BJ (cell line): ENCODE measurements at regions not wholly inside any gene's neighbourhood (a gene's known extent, or its start where the extent isn't known, plus 50 kb on each side); places are given as distances from the start of the nearest gene placed in this dataset.

Experiments
- CTCF ChIA-PET: fragments of 350-600 bp; formaldehyde crosslinking; extraction: SDS; loops from one replicate; lab custom pipeline; 2021; ENCODE audit warnings: antibody characterized with exemption, inconsistent platforms; lab: Yijun Ruan, JAX
- POLR2A ChIA-PET: fragments of 300-600 bp; sonication (Branson Sonifier 250); formaldehyde crosslinking; extraction: SDS; loops from one replicate; lab custom pipeline; 2021; ENCODE audit warnings: antibody characterized with exemption; lab: Charles Lee
- DNase-seq: peaks from one replicate; pipeline ENCODE4 v3.0.0-alpha.2; 2011; ENCODE audit warnings: low read depth
- H3K27me3 ChIP-seq: 2 replicates; pipeline ENCODE4 v1.6.0; 2011; ENCODE audit warnings: low read length; ENCODE audit not compliant: control insufficient read depth, insufficient read depth
- H3K36me3 ChIP-seq: 2 replicates; pipeline ENCODE4 v1.5.1; 2011; ENCODE audit warnings: low read length; ENCODE audit not compliant: control insufficient read depth, insufficient read depth
- H3K4me3 ChIP-seq: 2 replicates; pipeline ENCODE4 v1.5.1; 2011; ENCODE audit warnings: low read depth, mild to moderate bottlenecking, control low read depth, low read length
- TF ChIP-seq, protein P1 (sequence below): IDR thresholded peaks from 2 replicates; pipeline ENCODE4 v1.5.1; 2011; ENCODE audit warnings: low read depth, mild to moderate bottlenecking, control low read depth, inconsistent platforms, low read length, moderate library complexity; ENCODE audit not compliant: insufficient read depth

DNA sequence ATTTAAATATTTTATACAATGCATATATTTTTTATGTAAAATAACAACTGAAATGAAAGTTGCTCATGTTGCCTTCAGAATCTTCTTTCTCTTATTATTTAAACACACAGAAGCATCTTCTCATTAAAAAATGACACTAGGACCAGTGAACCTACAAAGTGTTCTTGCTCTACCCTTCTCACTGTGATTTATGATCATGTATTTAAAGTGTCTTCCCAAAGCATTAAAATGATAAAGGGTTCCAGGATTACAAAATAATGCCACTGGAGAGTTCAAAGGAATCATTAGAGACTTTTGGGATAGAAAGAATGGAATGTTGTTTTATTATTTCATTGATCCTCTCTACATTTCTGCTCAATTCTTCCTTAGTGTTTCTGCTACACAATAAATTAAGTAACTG, 643.6 kb upstream of the SLITRK1 start:
- no peak overlapping the region for H3K4me3 ChIP-seq
- POLR2A ChIA-PET, result no interaction called here
- DNase-seq, result no peak
- H3K27me3 ChIP-seq, result no peaks in the 10 kb centered on the region
- CTCF ChIA-PET, result no interaction called here
- TF ChIP-seq, protein P1, sequence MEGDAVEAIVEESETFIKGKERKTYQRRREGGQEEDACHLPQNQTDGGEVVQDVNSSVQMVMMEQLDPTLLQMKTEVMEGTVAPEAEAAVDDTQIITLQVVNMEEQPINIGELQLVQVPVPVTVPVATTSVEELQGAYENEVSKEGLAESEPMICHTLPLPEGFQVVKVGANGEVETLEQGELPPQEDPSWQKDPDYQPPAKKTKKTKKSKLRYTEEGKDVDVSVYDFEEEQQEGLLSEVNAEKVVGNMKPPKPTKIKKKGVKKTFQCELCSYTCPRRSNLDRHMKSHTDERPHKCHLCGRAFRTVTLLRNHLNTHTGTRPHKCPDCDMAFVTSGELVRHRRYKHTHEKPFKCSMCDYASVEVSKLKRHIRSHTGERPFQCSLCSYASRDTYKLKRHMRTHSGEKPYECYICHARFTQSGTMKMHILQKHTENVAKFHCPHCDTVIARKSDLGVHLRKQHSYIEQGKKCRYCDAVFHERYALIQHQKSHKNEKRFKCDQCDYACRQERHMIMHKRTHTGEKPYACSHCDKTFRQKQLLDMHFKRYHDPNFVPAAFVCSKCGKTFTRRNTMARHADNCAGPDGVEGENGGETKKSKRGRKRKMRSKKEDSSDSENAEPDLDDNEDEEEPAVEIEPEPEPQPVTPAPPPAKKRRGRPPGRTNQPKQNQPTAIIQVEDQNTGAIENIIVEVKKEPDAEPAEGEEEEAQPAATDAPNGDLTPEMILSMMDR, result no peak
- H3K36me3 ChIP-seq, result no peaks in the 10 kb centered on the region

DNA sequence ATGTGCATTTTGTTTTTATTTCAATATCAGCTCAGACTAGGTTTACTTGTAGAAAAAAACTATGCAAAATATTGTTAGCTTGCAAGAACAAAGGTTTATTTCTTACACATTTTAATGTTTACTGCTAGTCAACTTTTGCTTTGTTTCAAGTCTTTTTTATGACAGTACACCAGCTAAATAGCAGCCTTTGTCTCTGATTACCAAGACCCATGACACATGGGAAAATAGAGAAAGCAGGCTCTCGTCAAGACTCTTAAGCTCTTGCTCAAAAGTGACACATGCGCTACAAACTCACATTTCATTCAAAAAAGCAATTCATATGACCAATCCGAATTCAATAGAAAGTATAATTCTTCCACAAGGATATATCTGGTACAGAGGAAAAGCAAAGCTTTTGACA, 642.3 kb upstream of the SLITRK1 start:
- no peak for DNase-seq
- ChIA-PET POLR2A (no interaction called here), CTCF (no interaction called here)
- TF ChIP-seq, protein P1, result no peak
- no peaks in the 10 kb centered on the region for H3K27me3 ChIP-seq
- no peaks in the 10 kb centered on the region for H3K36me3 ChIP-seq
- no peak overlapping the region for H3K4me3 ChIP-seq

DNA sequence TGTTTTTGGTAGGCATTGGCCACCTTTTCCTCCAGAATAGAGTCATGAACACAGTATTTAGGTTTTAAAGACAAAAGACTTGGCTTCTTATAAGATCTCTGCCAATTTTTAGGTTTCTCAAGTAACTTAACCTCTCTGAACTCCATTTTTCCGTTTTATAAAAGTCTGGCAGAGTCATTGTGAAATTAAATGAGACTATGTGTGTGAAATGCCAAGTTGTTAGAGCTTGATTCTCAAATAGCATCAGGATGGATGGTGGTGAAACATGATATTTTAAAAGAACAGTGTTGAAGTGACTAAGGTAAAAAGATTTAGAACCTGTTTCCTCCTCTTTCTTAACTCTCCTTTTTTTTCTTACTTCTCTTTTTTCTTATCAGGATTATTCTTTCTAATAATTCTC, 617.7 kb upstream of the SLITRK1 start:
- Histone ChIP-seq H3K4me3 (no peak overlapping the region), H3K27me3 (no peaks in the 10 kb centered on the region), H3K36me3 (no peaks in the 10 kb centered on the region)
- TF ChIP-seq, protein P1, result no peak
- ChIA-PET CTCF (no interaction called here), POLR2A (no interaction called here)
- peak; percentile 1 for DNase-seq

DNA sequence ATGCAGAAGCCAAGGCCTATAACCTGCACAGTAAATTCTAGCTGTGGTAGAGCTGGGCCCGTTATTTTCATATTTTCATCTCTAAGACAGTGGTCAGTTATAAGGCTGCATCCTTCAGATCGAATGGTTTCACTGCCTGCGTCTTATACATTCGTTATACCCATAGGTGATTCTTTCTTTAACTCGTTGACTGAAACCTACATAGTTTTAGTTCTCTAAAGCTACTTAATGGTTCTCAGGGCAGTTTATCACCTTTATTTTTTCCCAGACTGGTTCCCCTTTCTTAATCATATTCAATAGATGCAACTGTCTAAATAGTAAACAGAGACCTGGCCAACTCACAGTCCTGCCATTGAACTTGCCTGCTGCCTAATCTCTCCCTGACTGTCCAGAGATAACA, 615.3 kb upstream of the SLITRK1 start:
- POLR2A ChIA-PET, result no interaction called here
- Histone ChIP-seq H3K27me3 (no peaks in the 10 kb centered on the region), H3K4me3 (no peak overlapping the region), H3K36me3 (no peaks in the 10 kb centered on the region)
- TF ChIP-seq, protein P1, result no peak
- DNase-seq, result no peak
- CTCF ChIA-PET, result no interaction called here

DNA sequence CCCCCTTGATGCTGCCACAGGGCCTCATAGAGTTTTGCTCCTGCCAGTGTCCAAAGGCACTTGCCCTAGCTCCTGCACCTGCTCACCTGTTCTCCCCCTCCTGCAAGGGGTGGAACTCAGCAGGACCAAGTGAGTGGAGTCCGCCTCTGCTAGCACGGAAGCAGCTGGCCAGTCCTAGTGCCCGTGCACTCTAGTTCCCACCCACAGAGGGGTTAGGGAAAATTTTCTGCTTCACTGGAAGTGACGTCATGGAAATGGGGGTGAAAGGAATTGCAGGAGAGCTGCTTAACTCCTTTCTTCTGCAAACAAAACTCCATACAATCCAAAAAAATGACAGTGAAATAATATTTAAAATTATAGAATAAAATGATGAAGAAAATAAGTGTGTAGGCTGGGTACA, 609.7 kb upstream of the SLITRK1 start:
- H3K36me3 ChIP-seq, result no peaks in the 10 kb centered on the region
- TF ChIP-seq, protein P1, result no peak
- DNase-seq, result no peak
- H3K4me3 ChIP-seq, result no peak overlapping the region
- no peaks in the 10 kb centered on the region for H3K27me3 ChIP-seq
- CTCF ChIA-PET, result no interaction called here
- POLR2A ChIA-PET, result no interaction called here
